Body of pancreas (tissue), 4 donors: ENCODE measurements at regions not wholly inside any gene's neighbourhood (a gene's known extent, or its start where the extent isn't known, plus 50 kb on each side); places are given as distances from the start of the nearest gene placed in this dataset.

ENCODE experiments used
- ATAC-seq: fragments of 150-250 bp; one replicate; pipeline ENCODE4 v1.9.1; 2016
- DNase-seq, 4 donors: peaks; one replicate each; pipeline ENCODE4 v3.0.0-alpha.2; 2019
- H3K27ac ChIP-seq, 4 donors: fragments of 200-600 bp; sonication (generic); 1 replicate in 3 of 4; 2 replicates in 1 of 4; pipeline versions ENCODE4 v1.5.1 to v1.6.1; 2016 to 2019; ENCODE audit warnings: mild to moderate bottlenecking in 1 of 4, mixed read lengths in 1 of 4, moderate library complexity in 1 of 4
- H3K27me3 ChIP-seq, 2 donors: fragments of 200-600 bp; sonication (generic); one replicate each; pipeline ENCODE4 v1.6.0; 2016; ENCODE audit warnings: mild to moderate bottlenecking in 1 of 2
- H3K36me3 ChIP-seq, 2 donors: fragments of 200-600 bp; sonication (generic); replicated peaks in 1 of 2; 2 replicates each; pipeline ENCODE4 v1.5.1; 2016; ENCODE audit warnings: low read depth in 2 of 2; ENCODE audit not compliant: insufficient read depth in 1 of 2
- H3K4me1 ChIP-seq: fragments of 200-600 bp; sonication (generic); one replicate; pipeline ENCODE4 v1.6.0; 2016
- H3K4me3 ChIP-seq, 2 donors: fragments of 200-600 bp; sonication (generic); 1 replicate in 1 of 2; 2 replicates in 1 of 2; pipeline ENCODE4 v1.5.1; 2016 to 2019
- H3K9me3 ChIP-seq, 3 donors: fragments of 200-600 bp; sonication (generic); 1 replicate in 2 of 3; 2 replicates in 1 of 3; pipeline ENCODE4 v1.5.1; 2016
- POLR2A ChIP-seq, 3 donors: fragments of 450-650 bp; IDR thresholded peaks; one replicate each; pipeline ENCODE4 v1.6.1; 2016; ENCODE audit warnings: antibody characterized with exemption in 3 of 3, mild to moderate bottlenecking in 2 of 3
- WGBS, 2 donors: methylation state at CpG; one replicate each; pipeline ENCODE4 v1.1.5; 2017; 5-methylcytosine and 5-hydroxymethylcytosine counted together
- intact Hi-C: fragments of 100-400 bp; cut with DNase I; formaldehyde crosslinking; loops from one replicate; pipeline ENCODE4 v1.15.1; 2023
- TF ChIP-seq, protein P1 (sequence below), 7 experiments: fragments of 450-650 bp in 4 of 7; fragments of 200-600 bp in 3 of 7; sonication (generic) in 3 of 7; IDR thresholded peaks; one replicate each; pipeline ENCODE4 v1.5.1; 2016 to 2019; ENCODE audit warnings: antibody characterized with exemption in 7 of 7

- Histone ChIP-seq H3K9me3 (no peaks in the 10 kb centered on the region), H3K4me3 (no peak overlapping the region), H3K4me1 (peaks cover 9% of the 10 kb centered on the region), H3K27me3 (no peaks in the 10 kb centered on the region), H3K36me3 (no peaks in the 10 kb centered on the region), H3K27ac (no peak overlapping the region)
- TF ChIP-seq, protein P1, sequence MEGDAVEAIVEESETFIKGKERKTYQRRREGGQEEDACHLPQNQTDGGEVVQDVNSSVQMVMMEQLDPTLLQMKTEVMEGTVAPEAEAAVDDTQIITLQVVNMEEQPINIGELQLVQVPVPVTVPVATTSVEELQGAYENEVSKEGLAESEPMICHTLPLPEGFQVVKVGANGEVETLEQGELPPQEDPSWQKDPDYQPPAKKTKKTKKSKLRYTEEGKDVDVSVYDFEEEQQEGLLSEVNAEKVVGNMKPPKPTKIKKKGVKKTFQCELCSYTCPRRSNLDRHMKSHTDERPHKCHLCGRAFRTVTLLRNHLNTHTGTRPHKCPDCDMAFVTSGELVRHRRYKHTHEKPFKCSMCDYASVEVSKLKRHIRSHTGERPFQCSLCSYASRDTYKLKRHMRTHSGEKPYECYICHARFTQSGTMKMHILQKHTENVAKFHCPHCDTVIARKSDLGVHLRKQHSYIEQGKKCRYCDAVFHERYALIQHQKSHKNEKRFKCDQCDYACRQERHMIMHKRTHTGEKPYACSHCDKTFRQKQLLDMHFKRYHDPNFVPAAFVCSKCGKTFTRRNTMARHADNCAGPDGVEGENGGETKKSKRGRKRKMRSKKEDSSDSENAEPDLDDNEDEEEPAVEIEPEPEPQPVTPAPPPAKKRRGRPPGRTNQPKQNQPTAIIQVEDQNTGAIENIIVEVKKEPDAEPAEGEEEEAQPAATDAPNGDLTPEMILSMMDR (IDR thresholded peaks at IDR 0.05) = no peak
- TF ChIP-seq POLR2A (IDR thresholded peaks at IDR 0.05) = no peak
- 64 to 69% methylated on average over 1 of the region's 1 CpG for WGBS, 2 donors
- no peak for DNase-seq
- no peak for ATAC-seq
- intact Hi-C loops = no loop called here
These were observed 602.1 kb downstream of the SOX6 start for GRCh38 chr11:15754221-15754620.

- no peak for TF ChIP-seq POLR2A (IDR thresholded peaks at IDR 0.05)
- TF ChIP-seq, protein P1 (IDR thresholded peaks at IDR 0.05) = no peak
- Histone ChIP-seq H3K4me3 (no peak overlapping the region), H3K27ac (no peak overlapping the region), H3K4me1 (peaks cover 9% of the 10 kb centered on the region), H3K36me3 (no peaks in the 10 kb centered on the region), H3K27me3 (no peaks in the 10 kb centered on the region), H3K9me3 (no peaks in the 10 kb centered on the region)
- intact Hi-C loops = no loop called here
- DNase-seq (no peak), ATAC-seq (no peak)
- WGBS, 2 donors = 86 to 94% methylated on average over 16 of the region's 16 CpGs
These were observed 599.2 kb downstream of the SOX6 start for GRCh38 chr11:15757048-15757698.

GRCh38 chr11:15758857-15759465 is 597.4 kb downstream of the SOX6 start:
- intact Hi-C loops = no loop called here
- Histone ChIP-seq H3K4me1 (peaks cover 9% of the 10 kb centered on the region), H3K9me3 (no peaks in the 10 kb centered on the region), H3K36me3 (no peaks in the 10 kb centered on the region), H3K4me3 (no peak overlapping the region), H3K27ac (no peak overlapping the region), H3K27me3 (no peaks in the 10 kb centered on the region)
- TF ChIP-seq, protein P1 (IDR thresholded peaks at IDR 0.05) = no peak
- TF ChIP-seq POLR2A (IDR thresholded peaks at IDR 0.05) = no peak
- 91% methylated on average over 10 of the region's 10 CpGs for WGBS, 2 donors
- DNase-seq (no peak), ATAC-seq (no peak)

GRCh38 chr11:15761235-15761634 is 595.1 kb downstream of the SOX6 start:
- intact Hi-C loops = no loop called here
- no peak for ATAC-seq
- TF ChIP-seq POLR2A (IDR thresholded peaks at IDR 0.05) = no peak
- TF ChIP-seq, protein P1 (IDR thresholded peaks at IDR 0.05) = no peak
- Histone ChIP-seq H3K4me3 (no peak overlapping the region), H3K27ac (no peak overlapping the region), H3K4me1 (peaks cover 3% of the 10 kb centered on the region), H3K27me3 (no peaks in the 10 kb centered on the region), H3K36me3 (no peaks in the 10 kb centered on the region), H3K9me3 (no peaks in the 10 kb centered on the region)
- DNase-seq = no peak
- WGBS, 2 donors = 91 to 93% methylated on average over 4 of the region's 4 CpGs

- TF ChIP-seq, protein P1 (IDR thresholded peaks at IDR 0.05) = no peak
- TF ChIP-seq POLR2A (IDR thresholded peaks at IDR 0.05) = no peak
- intact Hi-C loops = no loop called here
- 20 to 54% methylated on average over 1 of the region's 1 CpG for WGBS, 2 donors
- H3K36me3 ChIP-seq = no peaks in the 10 kb centered on the region
- H3K27me3 ChIP-seq = no peaks in the 10 kb centered on the region
- ATAC-seq (no peak), DNase-seq (no peak)
- H3K9me3 ChIP-seq = no peaks in the 10 kb centered on the region
- H3K27ac ChIP-seq = peak overlapping the region; percentile 55 to 79 (median 63)
- H3K4me3 ChIP-seq = no peak overlapping the region
- peaks cover 27% of the 10 kb centered on the region for H3K4me1 ChIP-seq
These were observed 592.0 kb downstream of the SOX6 start for GRCh38 chr11:15764326-15764725.
